IMR-90 (cell line): ENCODE measurements at regions not wholly inside any gene's neighbourhood (a gene's known extent, or its start where the extent isn't known, plus 50 kb on each side); places are given as distances from the start of the nearest gene placed in this dataset.

Source experiments
- ATAC-seq: fragments of 200-7000 bp; cut with Tn5 transposase; 2 replicates; pipeline ENCODE4 v1.9.1; 2020; ENCODE audit warnings: low read depth, mild to moderate bottlenecking, moderate library complexity
- BruUV-seq: library from RNA; stranded (reverse); fragments of 400-500 nt; replicated peaks from 2 replicates; lab custom pipeline; 2021; lab: Mats Ljungman, UMichigan
- CTCF ChIA-PET: fragments of 300-600 bp; formaldehyde crosslinking; extraction: SDS; loops from one replicate; lab custom pipeline; 2021; ENCODE audit warnings: antibody characterized with exemption; lab: Yijun Ruan, JAX
- POLR2A ChIA-PET: fragments of 300-600 bp; sonication (Branson Sonifier 250); formaldehyde crosslinking; loops from one replicate; lab custom pipeline; 2022; ENCODE audit warnings: antibody characterized with exemption; ENCODE audit not compliant: unreplicated experiment; lab: Charles Lee
- DNase-seq: peaks from one replicate; pipeline ENCODE4 v3.0.0; 2013
- H2AFZ ChIP-seq: replicated peaks from 2 replicates; pipeline ENCODE3; 2013; ENCODE audit warnings: low read length, mild to moderate bottlenecking; ENCODE audit not compliant: poor library complexity
- H2AK5ac ChIP-seq: 2 replicates; pipeline ENCODE4 v1.6.1; 2013; ENCODE audit warnings: low read depth, low read length, inconsistent platforms
- H2AK9ac ChIP-seq: replicated peaks from 2 replicates; pipeline ENCODE3; 2013; ENCODE audit warnings: mild to moderate bottlenecking, low read depth, low read length, moderate library complexity; ENCODE audit not compliant: poor library complexity
- H2BK120ac ChIP-seq: 2 replicates; pipeline ENCODE4 v1.6.1; 2013; ENCODE audit warnings: low read depth, low read length, inconsistent platforms
- H2BK15ac ChIP-seq: 3 replicates; pipeline ENCODE4 v1.6.1; 2013; ENCODE audit warnings: low read depth, low read length, inconsistent platforms
- H2BK20ac ChIP-seq: 2 replicates; pipeline ENCODE4 v1.6.1; 2013; ENCODE audit warnings: low read depth, mild to moderate bottlenecking, inconsistent platforms, low read length, moderate library complexity
- H2BK5ac ChIP-seq: 2 replicates; pipeline ENCODE4 v1.6.1; 2013; ENCODE audit warnings: mild to moderate bottlenecking, low read depth, low read length, inconsistent platforms; ENCODE audit not compliant: poor library complexity, severe bottlenecking
- H3K14ac ChIP-seq: replicated peaks from 2 replicates; pipeline ENCODE4 v1.6.1; 2013; ENCODE audit warnings: low read depth, low read length, inconsistent platforms
- H3K18ac ChIP-seq: 2 replicates; pipeline ENCODE4 v1.6.1; 2013; ENCODE audit warnings: low read depth, low read length, control low read depth
- H3K23ac ChIP-seq: 2 replicates; pipeline ENCODE4 v1.6.1; 2013; ENCODE audit warnings: low read depth, low read length, inconsistent platforms
- H3K27ac ChIP-seq: 2 replicates; pipeline ENCODE4 v1.5.1; 2013; ENCODE audit warnings: mild to moderate bottlenecking, control low read depth, low read length; ENCODE audit not compliant: insufficient read depth
- H3K27me3 ChIP-seq: 2 replicates; pipeline ENCODE4 v1.6.1; 2013; ENCODE audit warnings: low read length; ENCODE audit not compliant: control insufficient read depth, insufficient read depth
- H3K36me3 ChIP-seq: 2 replicates; pipeline ENCODE4 v1.6.1; 2013; ENCODE audit warnings: low read length, mixed read lengths; ENCODE audit not compliant: control insufficient read depth, insufficient read depth
- H3K4ac ChIP-seq: 2 replicates; pipeline ENCODE4 v1.6.1; 2013; ENCODE audit warnings: low read depth, low read length, inconsistent platforms
- H3K4me1 ChIP-seq: 2 replicates; pipeline ENCODE4 v1.6.1; 2013; ENCODE audit warnings: low read length, mixed read lengths; ENCODE audit not compliant: control insufficient read depth, insufficient read depth
- H3K4me2 ChIP-seq: 2 replicates; pipeline ENCODE4 v1.6.1; 2013; ENCODE audit warnings: low read depth, mild to moderate bottlenecking, control low read depth, low read length, moderate library complexity
- H3K4me3 ChIP-seq: 2 replicates; pipeline ENCODE4 v1.5.1; 2013; ENCODE audit warnings: low read depth, mild to moderate bottlenecking, control low read depth, low read length, moderate library complexity; ENCODE audit not compliant: insufficient read depth
- H3K56ac ChIP-seq: 2 replicates; pipeline ENCODE4 v1.6.1; 2013; ENCODE audit warnings: low read length, inconsistent platforms; ENCODE audit not compliant: insufficient read depth; ENCODE audit errors: extremely low read depth
- H3K79me1 ChIP-seq, 2 experiments: 2 replicates each; pipeline ENCODE4 v1.6.1; 2013; ENCODE audit warnings: low read length in 2 of 2, inconsistent platforms in 1 of 2, low read depth in 1 of 2
- H3K9ac ChIP-seq: 2 replicates; pipeline ENCODE4 v1.6.1; 2013; ENCODE audit warnings: low read depth, low read length, control low read depth
- H3K9me1 ChIP-seq: 2 replicates; pipeline ENCODE4 v1.6.1; 2013; ENCODE audit warnings: low read length, inconsistent platforms; ENCODE audit not compliant: insufficient read depth
- H3K9me3 ChIP-seq: 2 replicates; pipeline ENCODE4 v1.6.1; 2013; ENCODE audit warnings: low read length; ENCODE audit not compliant: control insufficient read depth, insufficient read depth
- H4K20me1 ChIP-seq: 2 replicates; pipeline ENCODE4 v1.6.1; 2013; ENCODE audit warnings: low read length, inconsistent platforms; ENCODE audit not compliant: insufficient read depth
- H4K5ac ChIP-seq: 2 replicates; pipeline ENCODE4 v1.6.1; 2013; ENCODE audit warnings: mild to moderate bottlenecking, low read depth, low read length, control low read depth
- H4K8ac ChIP-seq, 2 experiments: 2 replicates each; pipeline ENCODE4 v1.6.1; 2013; ENCODE audit warnings: low read depth in 2 of 2, low read length in 2 of 2, control low read depth in 1 of 2, inconsistent platforms in 1 of 2
- H4K91ac ChIP-seq: 2 replicates; pipeline ENCODE4 v1.6.1; 2013; ENCODE audit warnings: low read depth, low read length, inconsistent platforms; ENCODE audit not compliant: insufficient read depth
- CEBPB ChIP-seq: IDR thresholded peaks from 2 replicates; pipeline ENCODE4 v1.6.1; 2012; ENCODE audit warnings: low read depth, low read length, improper control_type of control experiment
- CHD1 ChIP-seq: IDR thresholded peaks from 2 replicates; pipeline ENCODE4 v1.6.1; 2012; ENCODE audit warnings: low read depth, low read length, improper control_type of control experiment
- MXI1 ChIP-seq: IDR thresholded peaks from 2 replicates; pipeline ENCODE4 v1.6.1; 2012; ENCODE audit warnings: low read depth, mild to moderate bottlenecking, low read length, moderate library complexity, borderline replicate concordance
- POLR2A ChIP-seq: IDR thresholded peaks from 2 replicates; pipeline ENCODE4 v1.6.1; 2012; ENCODE audit warnings: mild to moderate bottlenecking, low read depth, low read length
- RAD21 ChIP-seq: IDR thresholded peaks from 2 replicates; pipeline ENCODE4 v1.6.1; 2012; ENCODE audit warnings: low read length, improper control_type of control experiment
- RCOR1 ChIP-seq: IDR thresholded peaks from 2 replicates; pipeline ENCODE4 v1.6.1; 2012; ENCODE audit warnings: mild to moderate bottlenecking, low read length, improper control_type of control experiment; ENCODE audit not compliant: insufficient replicate concordance
- WGBS, 2 experiments: methylation state at CpG; one replicate each; pipeline versions ENCODE4 v1.1.5 to v1.1.7; 2013; ENCODE audit warnings: missing lambda C conversion rate in 2 of 2; ENCODE audit not compliant: insufficient read length in 1 of 2; ENCODE audit errors: extremely low coverage in 2 of 2; 5-methylcytosine and 5-hydroxymethylcytosine counted together
- dilution Hi-C: fragments of 300-500 bp; cut with HindIII; formaldehyde crosslinking; loops from one replicate; pipeline ENCODE4 v1.14.3; 2018; ENCODE audit warnings: low sequenced_read_pairs; ENCODE audit not compliant: unreplicated experiment
- in situ Hi-C: fragments of 300-500 bp; cut with MboI; formaldehyde crosslinking; loops from 3 replicates; pipeline ENCODE4 v1.14.3; 2019; ENCODE audit warnings: low sequenced_read_pairs, inconsistent platforms, mixed read lengths
- intact Hi-C: fragments of 100-400 bp; cut with micrococcal nuclease; formaldehyde crosslinking; loops from 2 replicates; pipeline ENCODE4 v1.10.0; 2022

DNA sequence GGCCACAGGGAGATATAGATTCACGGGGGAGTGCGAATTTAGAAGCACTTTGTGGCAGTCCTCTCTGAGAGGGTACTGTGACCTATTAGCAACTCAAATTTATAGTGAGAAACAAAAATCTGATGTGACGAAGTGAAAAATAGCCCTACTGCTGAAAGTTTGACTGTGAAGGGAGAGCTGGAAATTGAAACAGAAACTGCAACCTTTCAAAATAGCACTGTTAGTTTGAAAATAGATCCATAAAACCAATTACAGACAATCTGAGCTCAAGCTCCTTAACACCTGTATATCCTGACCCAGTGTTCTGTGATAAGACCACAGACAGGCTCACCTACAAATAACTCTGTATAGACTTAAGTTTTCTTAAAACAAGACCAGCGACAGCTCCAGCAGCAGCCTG, 420.1 kb downstream of the IRX1 start:
- H3K27ac ChIP-seq, result no peak overlapping the region
- no peak overlapping the region for H4K91ac ChIP-seq
- no peak overlapping the region for H4K8ac ChIP-seq
- no peaks in the 10 kb centered on the region for H3K79me1 ChIP-seq
- no peaks in the 10 kb centered on the region for H4K20me1 ChIP-seq
- H3K9me3 ChIP-seq, result peaks cover 15% of the 10 kb centered on the region
- no peak overlapping the region for H2AFZ ChIP-seq
- H3K4me1 ChIP-seq, result no peaks in the 10 kb centered on the region
- TF ChIP-seq RAD21, result no peak
- TF ChIP-seq MXI1, result no peak
- no peak for TF ChIP-seq CHD1
- no peak for TF ChIP-seq CEBPB
- TF ChIP-seq POLR2A, result no peak
- no peak for TF ChIP-seq RCOR1
- intact Hi-C loops, result no loop called here
- no peak overlapping the region for H2BK5ac ChIP-seq
- no peak overlapping the region for H3K56ac ChIP-seq
- no peaks in the 10 kb centered on the region for H3K27me3 ChIP-seq
- no peak overlapping the region for H2BK15ac ChIP-seq
- CTCF ChIA-PET, result no interaction called here
- no peak overlapping the region for H2AK9ac ChIP-seq
- H3K9ac ChIP-seq, result no peak overlapping the region
- DNase-seq (no peak), ATAC-seq (no peak)
- H2AK5ac ChIP-seq, result no peak overlapping the region
- in situ Hi-C loops, result no loop called here
- no peak overlapping the region for H3K18ac ChIP-seq
- H4K5ac ChIP-seq, result no peak overlapping the region
- BruUV-seq, result no TSS peak
- dilution Hi-C loops, result no loop called here
- WGBS, 2 experiments, result no CpG with 5 or more reads among the region's 4 CpGs
- H3K14ac ChIP-seq, result no peak overlapping the region
- no peak overlapping the region for H3K4me3 ChIP-seq
- no peak overlapping the region for H3K4ac ChIP-seq
- H3K36me3 ChIP-seq, result no peaks in the 10 kb centered on the region
- no peak overlapping the region for H3K23ac ChIP-seq
- H2BK20ac ChIP-seq, result no peak overlapping the region
- H3K9me1 ChIP-seq, result no peaks in the 10 kb centered on the region
- no peak overlapping the region for H2BK120ac ChIP-seq
- POLR2A ChIA-PET, result no interaction called here
- no peak overlapping the region for H3K4me2 ChIP-seq
